GM12872 (cell line): ENCODE measurements at regions not wholly inside any gene's neighbourhood (a gene's known extent, or its start where the extent isn't known, plus 50 kb on each side); places are given as distances from the start of the nearest gene placed in this dataset.

Source experiments
- CTCF ChIP-seq: IDR thresholded peaks from 3 replicates; pipeline ENCODE4 v1.5.1; 2011; ENCODE audit warnings: low read depth, mild to moderate bottlenecking, low read length, moderate library complexity; ENCODE audit not compliant: insufficient read depth

GRCh38 chrX:114332766-114333165, 251.1 kb upstream of the HTR2C start:
- TF ChIP-seq CTCF, result no peak

- no peak for TF ChIP-seq CTCF
These were observed 249.4 kb upstream of the HTR2C start for GRCh38 chrX:114334473-114334982.

- no peak for TF ChIP-seq CTCF
These were observed 245.0 kb upstream of the HTR2C start for GRCh38 chrX:114338870-114339269.

- TF ChIP-seq CTCF, result peak; percentile 62; the same call in 2 of the 3 replicates
These were observed 239.0 kb upstream of the HTR2C start for GRCh38 chrX:114344756-114345349.

- no peak for TF ChIP-seq CTCF
These were observed 222.7 kb upstream of the HTR2C start for GRCh38 chrX:114361076-114361725.

- no peak for TF ChIP-seq CTCF
These were observed 220.5 kb upstream of the HTR2C start for GRCh38 chrX:114363346-114363745.

GRCh38 chrX:114365065-114365834, 218.6 kb upstream of the HTR2C start:
- no peak for TF ChIP-seq CTCF
